Astrocyte (in vitro differentiated cells and primary cell): ENCODE measurements at regions not wholly inside any gene's neighbourhood (a gene's known extent, or its start where the extent isn't known, plus 50 kb on each side); places are given as distances from the start of the nearest gene placed in this dataset.
"Not testable (repeated sequence)": the region's sequence is repeated elsewhere in the genome, so short reads cannot be mapped to it uniquely, and the experiment has no call there.

ENCODE experiments used
- EZH2 ChIP-seq: IDR thresholded peaks from 2 replicates; pipeline ENCODE4 v1.6.1; 2012; ENCODE audit warnings: mild to moderate bottlenecking, low read length, inconsistent platforms; ENCODE audit not compliant: insufficient read depth
- TF ChIP-seq, protein P1 (sequence below): IDR thresholded peaks from 2 replicates; pipeline ENCODE4 v1.5.1; 2011; ENCODE audit warnings: low read depth, mild to moderate bottlenecking, inconsistent platforms, low read length, moderate library complexity; ENCODE audit not compliant: insufficient read depth

DNA sequence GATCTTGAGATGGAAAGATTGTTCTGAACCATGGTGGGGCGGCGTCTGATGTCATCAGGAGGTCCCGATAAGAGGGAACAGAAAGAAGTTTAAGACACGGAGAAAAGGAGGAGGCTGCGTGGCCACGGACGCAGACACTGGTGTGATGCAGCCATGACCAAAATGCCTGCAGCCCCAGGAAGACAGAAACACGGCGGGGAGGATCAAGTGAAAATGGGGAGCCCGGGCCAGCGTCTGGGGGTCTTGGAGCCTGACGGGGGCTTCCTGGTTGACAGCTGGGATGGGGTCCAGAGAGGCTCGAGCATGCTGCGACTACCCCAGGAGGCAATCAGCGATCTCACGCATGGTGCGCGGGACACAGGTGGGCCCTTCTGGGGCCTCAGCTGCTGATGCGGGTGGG lies 119.7 kb downstream of the NPIPB11 start:
- TF ChIP-seq, protein P1, sequence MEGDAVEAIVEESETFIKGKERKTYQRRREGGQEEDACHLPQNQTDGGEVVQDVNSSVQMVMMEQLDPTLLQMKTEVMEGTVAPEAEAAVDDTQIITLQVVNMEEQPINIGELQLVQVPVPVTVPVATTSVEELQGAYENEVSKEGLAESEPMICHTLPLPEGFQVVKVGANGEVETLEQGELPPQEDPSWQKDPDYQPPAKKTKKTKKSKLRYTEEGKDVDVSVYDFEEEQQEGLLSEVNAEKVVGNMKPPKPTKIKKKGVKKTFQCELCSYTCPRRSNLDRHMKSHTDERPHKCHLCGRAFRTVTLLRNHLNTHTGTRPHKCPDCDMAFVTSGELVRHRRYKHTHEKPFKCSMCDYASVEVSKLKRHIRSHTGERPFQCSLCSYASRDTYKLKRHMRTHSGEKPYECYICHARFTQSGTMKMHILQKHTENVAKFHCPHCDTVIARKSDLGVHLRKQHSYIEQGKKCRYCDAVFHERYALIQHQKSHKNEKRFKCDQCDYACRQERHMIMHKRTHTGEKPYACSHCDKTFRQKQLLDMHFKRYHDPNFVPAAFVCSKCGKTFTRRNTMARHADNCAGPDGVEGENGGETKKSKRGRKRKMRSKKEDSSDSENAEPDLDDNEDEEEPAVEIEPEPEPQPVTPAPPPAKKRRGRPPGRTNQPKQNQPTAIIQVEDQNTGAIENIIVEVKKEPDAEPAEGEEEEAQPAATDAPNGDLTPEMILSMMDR: not testable (repeated sequence)
- not testable (repeated sequence) for TF ChIP-seq EZH2
